NCI-H345 treated with DMSO at 0.1 percent for 48 hours (cell line): ENCODE measurements at regions not wholly inside any gene's neighbourhood (a gene's known extent, or its start where the extent isn't known, plus 50 kb on each side); places are given as distances from the start of the nearest gene placed in this dataset.

ENCODE experiments used
- DNase-seq: peaks from one replicate; lab custom pipeline; 2025; ENCODE audit not compliant: unreplicated experiment; lab: John Stamatoyannopoulos, UW

DNA sequence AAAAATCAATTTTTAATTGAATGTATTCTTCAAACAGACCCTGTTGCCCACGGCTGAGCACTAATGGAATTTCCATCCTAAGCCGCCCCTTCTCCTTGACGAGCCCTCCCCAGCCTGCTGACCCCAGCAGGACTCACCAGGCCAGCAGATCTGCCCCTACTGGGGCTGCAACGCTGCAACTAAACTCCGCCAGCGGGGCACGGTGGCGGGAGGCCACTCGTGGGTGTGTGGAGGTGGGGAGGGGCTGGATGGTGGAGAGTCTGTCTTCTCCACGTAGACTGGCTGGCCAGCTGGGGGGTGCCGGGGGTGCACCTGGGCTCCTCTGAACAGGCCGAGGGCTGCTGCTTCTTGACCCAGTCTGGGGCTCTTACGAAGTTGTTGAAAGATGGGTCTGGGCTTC lies 67.8 kb downstream of the ENGASE start:
- DNase-seq = no peak

DNA sequence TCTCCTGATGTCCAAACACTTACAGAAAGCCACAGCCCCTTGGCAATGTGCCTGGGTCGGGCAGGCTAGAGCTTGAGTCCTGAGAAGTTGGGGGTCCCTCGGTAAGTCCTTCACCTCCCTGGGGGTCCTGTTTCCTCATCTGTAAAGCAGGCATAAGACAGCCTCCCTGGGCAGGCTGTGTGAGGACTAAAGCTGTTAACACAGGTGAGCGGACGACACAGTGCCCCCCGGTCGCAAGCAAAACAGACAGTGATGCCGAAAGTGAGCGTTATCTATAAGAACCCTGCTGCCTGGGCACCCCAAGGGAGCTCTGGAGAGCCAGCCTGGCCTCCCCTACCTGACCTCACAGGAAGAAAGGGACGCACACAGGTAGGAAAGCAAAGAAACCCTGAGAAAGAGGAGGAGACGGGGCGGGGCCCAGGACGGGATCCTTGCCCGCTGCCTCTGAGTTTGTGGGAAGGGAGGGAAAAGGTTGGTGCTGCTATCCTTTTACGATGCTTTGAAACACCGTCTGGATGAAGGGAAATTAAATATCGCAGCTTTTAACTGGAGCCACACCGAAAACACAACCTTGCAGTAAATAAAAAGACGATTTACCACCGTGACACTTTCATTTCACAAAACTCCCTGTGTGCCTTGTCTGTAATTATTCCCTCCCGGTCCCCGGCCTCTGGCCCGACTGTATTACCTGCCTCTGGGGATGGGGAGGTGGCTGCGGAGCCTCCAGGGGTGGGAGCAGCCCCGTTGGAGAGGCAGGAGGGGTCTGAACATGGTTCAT lies 67.1 kb downstream of the ENGASE start:
- DNase-seq = no peak

DNA sequence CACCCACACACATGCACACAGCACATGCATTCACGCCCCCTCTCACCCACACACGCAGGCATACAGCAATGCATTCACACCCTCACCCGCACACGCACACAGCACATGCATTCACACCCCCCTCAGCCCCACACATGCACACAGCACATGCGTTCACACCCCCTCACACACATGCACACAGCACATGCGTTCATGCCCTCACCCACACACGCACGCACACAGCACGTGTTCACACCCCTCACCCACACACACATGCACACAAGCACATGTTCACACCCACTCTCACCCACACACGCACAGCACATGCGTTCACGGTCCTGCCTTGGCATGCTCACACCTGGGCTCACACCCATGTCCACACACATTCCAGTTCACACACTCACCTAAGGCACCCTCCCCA lies 64.2 kb downstream of the ENGASE start:
- DNase-seq = no peak

DNA sequence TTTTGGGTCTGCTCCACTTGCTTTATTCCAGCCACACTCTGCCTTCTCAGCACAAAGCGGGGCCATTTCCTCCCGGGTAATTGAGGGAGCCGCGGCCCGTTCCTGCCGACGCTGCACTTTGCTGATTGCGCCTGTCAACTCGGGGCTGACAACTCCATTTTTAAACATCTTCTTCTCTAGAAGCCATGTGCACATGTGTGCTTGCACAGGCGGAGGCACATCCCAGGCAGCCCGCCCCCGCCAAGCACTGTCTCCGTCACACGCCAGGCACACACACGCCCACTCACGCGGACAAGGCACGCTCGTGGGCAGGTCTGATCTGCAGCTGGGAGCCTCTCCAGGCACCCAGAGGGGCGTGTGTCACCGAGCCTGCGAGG lies 63.2 kb downstream of the ENGASE start:
- DNase-seq = no peak

DNA sequence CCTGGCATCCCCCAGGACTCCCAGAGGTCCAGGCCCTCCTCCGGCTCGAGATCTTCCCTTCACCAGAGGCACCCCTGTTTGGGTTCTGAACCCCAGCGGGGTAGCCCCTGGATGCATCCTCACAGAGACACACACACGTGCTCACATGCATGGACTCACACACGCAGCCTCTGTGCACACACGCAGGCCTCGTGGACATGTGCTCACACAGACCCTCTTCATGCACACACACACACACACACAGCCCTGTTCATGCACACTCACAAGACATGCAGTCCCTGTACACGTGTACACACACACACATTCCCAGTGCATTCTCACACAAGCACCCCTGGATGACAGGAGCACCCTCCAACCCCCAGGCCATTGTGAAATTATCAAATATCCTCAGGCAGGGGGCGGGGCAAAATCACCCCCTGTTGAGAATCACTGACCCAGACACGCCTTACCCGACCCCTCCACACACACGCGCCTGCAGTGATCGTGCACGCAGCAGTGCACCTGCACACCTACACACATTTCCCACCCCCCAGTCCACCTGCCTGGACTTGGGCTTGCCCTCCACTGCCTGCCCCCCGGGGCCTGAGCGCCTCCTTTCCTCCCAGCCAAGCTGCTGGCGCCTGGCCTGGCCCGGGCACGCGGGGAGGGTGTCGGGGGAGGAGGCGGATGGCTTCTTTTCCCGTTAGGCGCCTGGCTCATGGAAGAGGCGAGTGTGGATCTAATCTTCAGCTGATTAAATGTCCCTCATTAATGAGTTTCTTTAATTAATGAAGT lies 62.6 kb downstream of the ENGASE start:
- DNase-seq = no peak

DNA sequence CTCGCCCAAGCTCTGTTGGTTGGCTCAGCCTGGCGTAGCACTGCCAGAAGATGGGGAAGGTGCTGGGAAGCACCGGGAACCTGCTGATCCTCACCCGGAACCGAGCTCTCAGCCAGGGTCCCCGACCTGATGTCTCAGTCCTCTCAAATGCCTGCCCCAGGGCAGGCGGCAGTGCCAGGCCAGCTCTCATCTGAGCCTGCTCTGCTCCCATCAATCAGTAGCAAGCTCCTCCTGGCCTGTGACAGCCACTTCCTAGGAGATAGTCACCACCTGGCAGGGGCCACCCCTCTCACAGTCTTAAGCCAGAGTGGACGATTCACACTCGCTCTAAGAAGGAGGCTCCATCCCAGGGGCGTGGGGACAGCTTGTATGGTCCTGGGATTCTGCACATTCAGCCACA lies 62.0 kb downstream of the ENGASE start:
- DNase-seq = no peak
